CD4-positive, alpha-beta T cell (primary cell): ENCODE measurements at regions not wholly inside any gene's neighbourhood (a gene's known extent, or its start where the extent isn't known, plus 50 kb on each side); places are given as distances from the start of the nearest gene placed in this dataset.

ENCODE experiments used
- ATAC-seq: fragments of 200-7000 bp; cut with Tn5 transposase; one replicate; pipeline ENCODE4 v1.10.0; 2022; ENCODE audit warnings: mild to moderate bottlenecking; ENCODE audit not compliant: poor library complexity
- CTCF ChIA-PET: fragments of 350-600 bp; sonication (Branson Sonifier 250); formaldehyde crosslinking; loops from one replicate; lab custom pipeline; 2021; ENCODE audit warnings: antibody characterized with exemption, inconsistent platforms; lab: Charles Lee
- POLR2A ChIA-PET: fragments of 350-600 bp; sonication (Branson Sonifier 250); formaldehyde crosslinking; loops from one replicate; lab custom pipeline; 2021; ENCODE audit warnings: antibody characterized with exemption, inconsistent platforms; lab: Charles Lee
- DNase-seq, 14 experiments: peaks; one replicate each; pipeline ENCODE4 v3.0.0-alpha.2; 2013 to 2020; ENCODE audit warnings: mixed read lengths in 2 of 14
- H3K27ac ChIP-seq, 2 donors: one replicate each; pipeline versions ENCODE4 v1.5.1 to v1.7.0; 2013; ENCODE audit warnings: low read length in 2 of 2, low read depth in 1 of 2, mild to moderate bottlenecking in 1 of 2
- H3K27me3 ChIP-seq, 2 experiments: 1 replicate in 1 of 2; 2 replicates in 1 of 2; pipeline versions ENCODE4 v1.6.1 to v1.7.0; 2013; ENCODE audit warnings: low read length in 2 of 2, control low read depth in 1 of 2, mild to moderate bottlenecking in 1 of 2, moderate library complexity in 1 of 2; ENCODE audit not compliant: insufficient read depth in 2 of 2, control insufficient read depth in 1 of 2
- H3K36me3 ChIP-seq: one replicate; pipeline ENCODE4 v1.6.1; 2013; ENCODE audit warnings: low read length, control low read depth; ENCODE audit not compliant: insufficient read depth
- H3K4me1 ChIP-seq: one replicate; pipeline ENCODE4 v1.6.1; 2013; ENCODE audit warnings: low read length, control low read depth; ENCODE audit not compliant: insufficient read depth
- H3K4me3 ChIP-seq: one replicate; pipeline ENCODE4 v1.5.1; 2013; ENCODE audit warnings: mild to moderate bottlenecking, low read length, moderate library complexity
- H3K9me3 ChIP-seq, 2 experiments: 1 replicate in 1 of 2; 2 replicates in 1 of 2; pipeline versions ENCODE4 v1.6.1 to v1.7.0; 2013; ENCODE audit warnings: low read length in 2 of 2, mild to moderate bottlenecking in 2 of 2, control low read depth in 1 of 2, moderate library complexity in 1 of 2; ENCODE audit not compliant: control insufficient read depth in 1 of 2, insufficient read depth in 1 of 2
- H3K27ac Mint-ChIP-seq: one replicate; pipeline ENCODE4 v1.8.0; 2020; ENCODE audit warnings: mixed read lengths
- H3K27me3 Mint-ChIP-seq: one replicate; pipeline ENCODE4 v1.8.0; 2021; ENCODE audit warnings: mixed read lengths
- H3K36me3 Mint-ChIP-seq: one replicate; pipeline ENCODE4 v1.8.0; 2021; ENCODE audit warnings: low read depth, mixed read lengths
- H3K4me1 Mint-ChIP-seq: one replicate; pipeline ENCODE4 v1.8.0; 2021; ENCODE audit warnings: low read depth, mixed read lengths
- H3K4me3 Mint-ChIP-seq: one replicate; pipeline ENCODE4 v1.8.0; 2020; ENCODE audit warnings: mild to moderate bottlenecking, mixed read lengths
- H3K9me3 Mint-ChIP-seq: one replicate; pipeline ENCODE4 v1.8.0; 2020; ENCODE audit warnings: mixed read lengths
- intact Hi-C, 2 experiments: fragments of 100-400 bp; cut with DNase I in 1 of 2; cut with micrococcal nuclease in 1 of 2; formaldehyde crosslinking; loops; one replicate each; pipeline versions ENCODE4 v1.15.1 to v1.9.0; 2023 to 2025; cut with DNase I, micrococcal nuclease
- TF ChIP-seq, protein P1 (sequence below): fragments of 200-600 bp; IDR thresholded peaks from one replicate; pipeline ENCODE4 v1.8.0; 2022; ENCODE audit warnings: antibody characterized with exemption, mild to moderate bottlenecking

DNA sequence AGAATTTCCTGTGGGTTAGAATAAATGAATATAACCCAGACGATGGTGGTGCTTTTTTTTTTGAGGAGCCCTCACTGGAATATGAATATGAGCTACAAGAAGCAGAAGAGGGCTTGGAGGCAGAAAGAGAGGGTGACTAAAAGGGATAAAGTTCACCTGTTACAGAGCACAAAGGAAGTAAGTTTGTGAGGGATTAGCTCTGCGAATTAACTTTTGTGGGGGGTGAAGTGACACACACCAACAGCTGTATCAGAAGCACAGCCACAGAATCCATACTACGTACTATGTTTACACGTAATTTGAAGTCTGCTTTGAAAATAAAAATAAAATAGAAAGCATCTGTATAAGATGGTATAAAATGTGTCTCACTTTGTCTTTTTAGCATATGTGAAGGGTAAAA lies 963.6 kb upstream of the DIAPH2 start:
- ChIA-PET POLR2A (no interaction called here), CTCF (no interaction called here)
- TF ChIP-seq, protein P1, sequence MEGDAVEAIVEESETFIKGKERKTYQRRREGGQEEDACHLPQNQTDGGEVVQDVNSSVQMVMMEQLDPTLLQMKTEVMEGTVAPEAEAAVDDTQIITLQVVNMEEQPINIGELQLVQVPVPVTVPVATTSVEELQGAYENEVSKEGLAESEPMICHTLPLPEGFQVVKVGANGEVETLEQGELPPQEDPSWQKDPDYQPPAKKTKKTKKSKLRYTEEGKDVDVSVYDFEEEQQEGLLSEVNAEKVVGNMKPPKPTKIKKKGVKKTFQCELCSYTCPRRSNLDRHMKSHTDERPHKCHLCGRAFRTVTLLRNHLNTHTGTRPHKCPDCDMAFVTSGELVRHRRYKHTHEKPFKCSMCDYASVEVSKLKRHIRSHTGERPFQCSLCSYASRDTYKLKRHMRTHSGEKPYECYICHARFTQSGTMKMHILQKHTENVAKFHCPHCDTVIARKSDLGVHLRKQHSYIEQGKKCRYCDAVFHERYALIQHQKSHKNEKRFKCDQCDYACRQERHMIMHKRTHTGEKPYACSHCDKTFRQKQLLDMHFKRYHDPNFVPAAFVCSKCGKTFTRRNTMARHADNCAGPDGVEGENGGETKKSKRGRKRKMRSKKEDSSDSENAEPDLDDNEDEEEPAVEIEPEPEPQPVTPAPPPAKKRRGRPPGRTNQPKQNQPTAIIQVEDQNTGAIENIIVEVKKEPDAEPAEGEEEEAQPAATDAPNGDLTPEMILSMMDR = no peak

DNA sequence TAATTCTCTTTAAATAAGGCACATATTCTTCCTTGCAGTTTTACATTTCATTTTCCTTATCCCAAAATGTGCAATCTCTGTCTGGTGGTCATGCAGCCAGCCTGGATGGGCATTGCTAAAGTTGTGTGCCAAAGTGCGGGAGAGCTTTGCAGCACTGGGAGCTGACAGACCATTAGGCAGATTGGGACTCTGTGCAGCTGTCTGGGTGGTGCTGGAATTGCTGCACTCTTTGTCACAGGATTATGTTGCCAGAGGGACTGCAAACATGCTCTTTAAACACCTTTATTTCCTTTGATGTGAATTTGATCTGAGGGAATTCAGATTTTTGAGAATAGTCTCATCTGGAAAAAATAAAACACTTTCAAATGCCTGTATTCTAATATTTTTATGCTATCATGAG lies 956.2 kb upstream of the DIAPH2 start:
- no peaks in the 10 kb centered on the region for H3K9me3 Mint-ChIP-seq
- DNase-seq = no peak
- CTCF ChIA-PET = no interaction called here
- H3K27me3 Mint-ChIP-seq = no peaks in the 10 kb centered on the region
- intact Hi-C loops = no loop called here
- no peaks in the 10 kb centered on the region for H3K36me3 Mint-ChIP-seq
- Histone ChIP-seq H3K27me3 (no peaks in the 10 kb centered on the region), H3K9me3 (no peaks in the 10 kb centered on the region), H3K4me3 (no peak overlapping the region), H3K4me1 (no peaks in the 10 kb centered on the region), H3K27ac (no peak overlapping the region), H3K36me3 (no peaks in the 10 kb centered on the region)
- TF ChIP-seq, protein P1 = no peak
- no peaks in the 10 kb centered on the region for H3K4me1 Mint-ChIP-seq
- ATAC-seq = no peak
- no peak overlapping the region for H3K27ac Mint-ChIP-seq
- POLR2A ChIA-PET = no interaction called here
- H3K4me3 Mint-ChIP-seq = no peak overlapping the region

More for the DNA sequence above, 963.6 kb upstream of the DIAPH2 start:
- no peaks in the 10 kb centered on the region for H3K4me1 ChIP-seq
- H3K9me3 ChIP-seq = no peaks in the 10 kb centered on the region
- ATAC-seq = no peak
- no peak overlapping the region for H3K4me3 Mint-ChIP-seq
- intact Hi-C loops = no loop called here
- no peaks in the 10 kb centered on the region for H3K36me3 Mint-ChIP-seq
- H3K27me3 Mint-ChIP-seq = no peaks in the 10 kb centered on the region
- H3K4me1 Mint-ChIP-seq = no peaks in the 10 kb centered on the region
- peaks cover 2% of the 10 kb centered on the region for H3K9me3 Mint-ChIP-seq
- H3K27ac Mint-ChIP-seq = no peak overlapping the region
- no peak overlapping the region for H3K4me3 ChIP-seq
- H3K27me3 ChIP-seq = no peaks in the 10 kb centered on the region
- H3K36me3 ChIP-seq = no peaks in the 10 kb centered on the region
- no peak overlapping the region for H3K27ac ChIP-seq
- no peak for DNase-seq

DNA sequence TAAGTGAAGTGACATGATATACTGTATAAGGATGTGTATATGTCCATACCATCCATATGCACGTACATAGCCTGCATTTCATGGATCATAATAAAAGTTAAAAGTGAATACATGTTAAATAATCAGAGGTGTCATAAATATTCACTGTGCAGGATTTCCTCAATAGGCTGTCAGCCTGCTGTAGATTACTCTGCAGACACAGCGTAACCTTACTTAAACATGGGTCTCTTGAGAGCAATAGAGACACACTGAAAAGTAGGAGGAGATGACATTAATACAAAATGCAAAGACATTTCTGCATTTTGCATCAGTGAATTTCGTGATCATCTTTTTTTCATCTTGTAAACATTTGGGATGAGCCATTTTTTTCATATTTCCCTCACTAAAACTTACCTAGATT lies 955.2 kb upstream of the DIAPH2 start:
- no peaks in the 10 kb centered on the region for H3K36me3 Mint-ChIP-seq
- DNase-seq (no peak), ATAC-seq (no peak)
- H3K4me3 Mint-ChIP-seq = no peak overlapping the region
- no peaks in the 10 kb centered on the region for H3K36me3 ChIP-seq
- no peaks in the 10 kb centered on the region for H3K27me3 Mint-ChIP-seq
- CTCF ChIA-PET = no interaction called here
- intact Hi-C loops = no loop called here
- POLR2A ChIA-PET = no interaction called here
- no peaks in the 10 kb centered on the region for H3K27me3 ChIP-seq
- no peaks in the 10 kb centered on the region for H3K9me3 ChIP-seq
- no peaks in the 10 kb centered on the region for H3K9me3 Mint-ChIP-seq
- H3K4me3 ChIP-seq = no peak overlapping the region
- TF ChIP-seq, protein P1 = no peak
- H3K4me1 Mint-ChIP-seq = no peaks in the 10 kb centered on the region
- H3K27ac ChIP-seq = no peak overlapping the region
- no peak overlapping the region for H3K27ac Mint-ChIP-seq
- H3K4me1 ChIP-seq = no peaks in the 10 kb centered on the region
